ENCODE measurements at regions not wholly inside any gene's neighbourhood (a gene's known extent, or its start where the extent isn't known, plus 50 kb on each side); places are given as distances from the start of the nearest gene placed in this dataset.
"Not testable (repeated sequence)": the region's sequence is repeated elsewhere in the genome, so short reads cannot be mapped to it uniquely, and the experiment has no call there.

DNA sequence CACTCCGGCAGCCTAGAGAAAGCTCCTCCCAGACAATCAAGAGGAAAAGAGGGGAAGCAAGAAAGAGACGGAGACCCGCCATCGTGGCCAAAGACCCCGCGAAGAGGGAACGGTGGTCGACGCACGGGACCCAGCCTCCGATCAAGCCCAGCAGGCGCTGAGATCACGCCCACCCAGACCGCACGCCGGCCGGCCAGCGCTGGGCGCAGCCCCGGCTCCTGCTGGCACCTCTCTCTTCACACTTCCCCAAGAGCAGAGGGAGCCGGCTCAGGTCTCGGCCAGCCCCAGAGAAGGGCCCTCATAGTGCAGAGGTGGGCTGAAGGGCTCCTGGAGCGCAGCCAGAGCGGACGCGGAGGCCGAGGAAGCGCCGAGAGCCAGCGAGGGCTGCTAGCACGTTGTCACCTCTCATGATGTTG lies 918.4 kb upstream of the ADAMTS5 start:
- H3K4me2 ChIP-seq = no peak overlapping the region
- no peak overlapping the region for H3K27ac ChIP-seq
- WGBS (ENCODE audit: low lambda C conversion rate, missing lambda C conversion rate) = 96% methylated on average over 27 of the region's 31 CpGs
- TF ChIP-seq EZH2phosphoT487 (IDR thresholded peaks at IDR 0.05; ENCODE audit: low read depth, severe bottlenecking, unreplicated experiment) = no peak
- TF ChIP-seq, protein P1, sequence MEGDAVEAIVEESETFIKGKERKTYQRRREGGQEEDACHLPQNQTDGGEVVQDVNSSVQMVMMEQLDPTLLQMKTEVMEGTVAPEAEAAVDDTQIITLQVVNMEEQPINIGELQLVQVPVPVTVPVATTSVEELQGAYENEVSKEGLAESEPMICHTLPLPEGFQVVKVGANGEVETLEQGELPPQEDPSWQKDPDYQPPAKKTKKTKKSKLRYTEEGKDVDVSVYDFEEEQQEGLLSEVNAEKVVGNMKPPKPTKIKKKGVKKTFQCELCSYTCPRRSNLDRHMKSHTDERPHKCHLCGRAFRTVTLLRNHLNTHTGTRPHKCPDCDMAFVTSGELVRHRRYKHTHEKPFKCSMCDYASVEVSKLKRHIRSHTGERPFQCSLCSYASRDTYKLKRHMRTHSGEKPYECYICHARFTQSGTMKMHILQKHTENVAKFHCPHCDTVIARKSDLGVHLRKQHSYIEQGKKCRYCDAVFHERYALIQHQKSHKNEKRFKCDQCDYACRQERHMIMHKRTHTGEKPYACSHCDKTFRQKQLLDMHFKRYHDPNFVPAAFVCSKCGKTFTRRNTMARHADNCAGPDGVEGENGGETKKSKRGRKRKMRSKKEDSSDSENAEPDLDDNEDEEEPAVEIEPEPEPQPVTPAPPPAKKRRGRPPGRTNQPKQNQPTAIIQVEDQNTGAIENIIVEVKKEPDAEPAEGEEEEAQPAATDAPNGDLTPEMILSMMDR (IDR thresholded peaks at IDR 0.05; ENCODE audit: poor library complexity) = no peak
- H3K9me2 ChIP-seq (replicated peaks; ENCODE audit: insufficient read depth) = no peaks in the 10 kb centered on the region
- no peaks in the 10 kb centered on the region for H3K9me3 ChIP-seq (ENCODE audit: low read depth)
- no peaks in the 10 kb centered on the region for H4K20me1 ChIP-seq (ENCODE audit: insufficient read depth, poor library complexity, severe bottlenecking)
- no peak overlapping the region for H3K4me3 ChIP-seq
- H3K36me3 ChIP-seq (replicated peaks; ENCODE audit: insufficient read depth, low read depth) = no peaks in the 10 kb centered on the region
- DNase-seq (ENCODE audit: low spot score) = no peak
- no peak overlapping the region for H2AFZ ChIP-seq
- no peaks in the 10 kb centered on the region for H3K27me3 ChIP-seq
- no peaks in the 10 kb centered on the region for H3K4me1 ChIP-seq (ENCODE audit: insufficient read depth)
- H3K79me2 ChIP-seq = no peaks in the 10 kb centered on the region

DNA sequence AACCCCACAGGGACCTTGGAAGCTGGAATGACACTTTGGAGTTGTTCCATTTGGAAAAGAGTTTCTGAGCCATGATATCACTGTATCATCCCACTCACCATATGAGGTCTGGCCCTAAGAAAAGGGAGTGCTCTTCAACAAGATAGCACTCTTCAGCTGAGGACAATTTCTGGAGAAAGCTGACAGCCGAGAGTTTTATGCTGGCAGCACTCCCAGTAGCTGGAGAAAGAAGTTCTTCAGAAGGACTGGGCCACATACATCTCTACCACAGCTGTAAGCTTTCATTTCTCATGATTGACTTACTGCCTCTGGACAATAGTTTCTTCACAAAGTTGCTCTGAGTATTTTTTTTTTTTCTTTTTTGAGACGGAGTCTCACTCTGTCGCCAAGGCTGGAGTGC lies 914.4 kb upstream of the ADAMTS5 start:
- not testable (repeated sequence) for H3K9me3 ChIP-seq (ENCODE audit: low read depth); H3K79me2 ChIP-seq; H3K27me3 ChIP-seq; DNase-seq (ENCODE audit: low spot score); H3K9me2 ChIP-seq (replicated peaks; ENCODE audit: insufficient read depth); H2AFZ ChIP-seq; H3K4me3 ChIP-seq; H3K27ac ChIP-seq; H4K20me1 ChIP-seq (ENCODE audit: insufficient read depth, poor library complexity, severe bottlenecking); H3K4me2 ChIP-seq; H3K36me3 ChIP-seq (replicated peaks; ENCODE audit: insufficient read depth, low read depth); H3K4me1 ChIP-seq (ENCODE audit: insufficient read depth)
- 90% methylated on average over 3 of the region's 3 CpGs for WGBS (ENCODE audit: low lambda C conversion rate, missing lambda C conversion rate)

DNA sequence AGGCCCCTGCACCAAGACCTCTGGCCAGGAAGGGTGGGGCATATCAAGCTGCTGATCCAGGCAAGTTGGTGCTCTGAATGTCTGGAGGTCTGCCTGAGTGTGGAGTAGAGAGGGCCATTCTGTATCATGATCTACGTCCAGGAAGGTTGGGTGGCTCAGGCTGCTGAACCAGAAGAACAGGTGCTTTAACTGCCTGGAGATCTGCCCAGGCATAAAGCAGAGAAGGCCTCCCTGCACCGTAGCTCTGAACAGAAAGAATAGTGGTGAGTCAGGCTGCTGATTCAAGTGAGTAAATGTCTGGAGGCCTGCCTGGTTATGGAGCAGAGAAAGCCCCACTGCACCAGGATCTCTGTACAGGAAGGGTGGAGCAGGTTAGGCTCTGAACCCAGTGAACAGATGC lies 905.5 kb upstream of the ADAMTS5 start:
- H3K4me1 ChIP-seq (ENCODE audit: insufficient read depth); H3K27ac ChIP-seq; H3K9me3 ChIP-seq (ENCODE audit: low read depth); H3K79me2 ChIP-seq; H3K4me3 ChIP-seq; H3K4me2 ChIP-seq; H4K20me1 ChIP-seq (ENCODE audit: insufficient read depth, poor library complexity, severe bottlenecking); H3K36me3 ChIP-seq (replicated peaks; ENCODE audit: insufficient read depth, low read depth); H3K9me2 ChIP-seq (replicated peaks; ENCODE audit: insufficient read depth); DNase-seq (ENCODE audit: low spot score); H2AFZ ChIP-seq; H3K27me3 ChIP-seq: not testable (repeated sequence)
- WGBS (ENCODE audit: low lambda C conversion rate, missing lambda C conversion rate) = 73% methylated on average over 2 of the region's 2 CpGs

DNA sequence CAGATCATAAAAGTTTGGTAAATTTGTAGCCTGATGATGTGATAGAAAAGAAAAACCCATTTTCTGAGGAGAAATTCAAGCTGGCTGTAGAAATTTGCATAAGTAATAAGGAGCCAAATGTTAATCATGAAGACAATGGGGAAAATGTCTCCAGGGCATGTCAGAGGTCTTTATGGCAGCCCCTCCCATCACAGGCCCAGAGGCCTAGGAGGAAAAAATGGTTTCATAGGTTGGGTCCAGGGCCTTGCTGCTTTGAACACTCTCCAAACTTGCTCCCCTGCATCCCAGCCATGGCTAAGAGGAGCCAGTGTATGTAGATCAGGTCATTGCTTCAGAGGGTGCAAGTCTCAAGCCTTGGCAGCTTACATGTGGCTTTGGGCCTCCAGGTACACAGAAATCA lies 903.9 kb upstream of the ADAMTS5 start:
- not testable (repeated sequence) for H3K27ac ChIP-seq; DNase-seq (ENCODE audit: low spot score); H3K9me3 ChIP-seq (ENCODE audit: low read depth); H3K4me3 ChIP-seq; H3K4me1 ChIP-seq (ENCODE audit: insufficient read depth); H2AFZ ChIP-seq; H3K9me2 ChIP-seq (replicated peaks; ENCODE audit: insufficient read depth); H3K36me3 ChIP-seq (replicated peaks; ENCODE audit: insufficient read depth, low read depth); H3K4me2 ChIP-seq; H4K20me1 ChIP-seq (ENCODE audit: insufficient read depth, poor library complexity, severe bottlenecking); H3K27me3 ChIP-seq; H3K79me2 ChIP-seq

DNA sequence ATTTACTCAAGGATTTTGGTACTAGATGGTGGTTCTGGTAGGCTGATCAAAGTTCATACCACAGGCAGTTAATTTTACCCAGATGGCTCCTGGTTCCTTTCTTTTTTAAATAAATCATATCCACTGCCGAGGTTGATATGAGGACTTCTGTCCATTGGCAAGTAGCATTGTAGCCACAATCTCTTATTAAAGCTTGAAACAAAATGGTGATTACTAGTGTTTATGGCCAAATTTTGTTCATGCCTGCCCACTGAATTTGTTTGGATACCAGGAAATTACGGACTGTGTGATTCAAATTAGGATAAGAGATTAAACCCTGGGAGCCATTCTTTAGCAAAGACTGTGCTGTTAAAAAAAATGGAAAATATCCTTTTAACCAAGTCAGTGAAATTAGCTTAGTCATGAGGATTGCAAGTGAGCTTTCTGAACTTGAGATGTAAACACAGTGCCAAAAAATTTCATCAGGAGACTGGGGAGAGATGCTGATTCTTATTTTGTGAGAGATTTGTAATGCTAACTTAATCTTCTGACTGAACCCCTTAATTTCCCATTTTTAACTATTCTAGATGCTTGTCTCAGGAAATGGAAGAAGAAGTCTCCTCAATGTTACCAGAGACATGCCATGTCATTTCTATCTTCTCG lies 893.5 kb upstream of the ADAMTS5 start:
- H2AFZ ChIP-seq; H3K79me2 ChIP-seq; H3K9me2 ChIP-seq (replicated peaks; ENCODE audit: insufficient read depth); H3K4me3 ChIP-seq; H3K27ac ChIP-seq; H3K36me3 ChIP-seq (replicated peaks; ENCODE audit: insufficient read depth, low read depth); H3K4me2 ChIP-seq; H3K27me3 ChIP-seq; H3K4me1 ChIP-seq (ENCODE audit: insufficient read depth); DNase-seq (ENCODE audit: low spot score); H3K9me3 ChIP-seq (ENCODE audit: low read depth); H4K20me1 ChIP-seq (ENCODE audit: insufficient read depth, poor library complexity, severe bottlenecking): not testable (repeated sequence)
- WGBS (ENCODE audit: low lambda C conversion rate, missing lambda C conversion rate) = 80% methylated on average over 3 of the region's 3 CpGs

DNA sequence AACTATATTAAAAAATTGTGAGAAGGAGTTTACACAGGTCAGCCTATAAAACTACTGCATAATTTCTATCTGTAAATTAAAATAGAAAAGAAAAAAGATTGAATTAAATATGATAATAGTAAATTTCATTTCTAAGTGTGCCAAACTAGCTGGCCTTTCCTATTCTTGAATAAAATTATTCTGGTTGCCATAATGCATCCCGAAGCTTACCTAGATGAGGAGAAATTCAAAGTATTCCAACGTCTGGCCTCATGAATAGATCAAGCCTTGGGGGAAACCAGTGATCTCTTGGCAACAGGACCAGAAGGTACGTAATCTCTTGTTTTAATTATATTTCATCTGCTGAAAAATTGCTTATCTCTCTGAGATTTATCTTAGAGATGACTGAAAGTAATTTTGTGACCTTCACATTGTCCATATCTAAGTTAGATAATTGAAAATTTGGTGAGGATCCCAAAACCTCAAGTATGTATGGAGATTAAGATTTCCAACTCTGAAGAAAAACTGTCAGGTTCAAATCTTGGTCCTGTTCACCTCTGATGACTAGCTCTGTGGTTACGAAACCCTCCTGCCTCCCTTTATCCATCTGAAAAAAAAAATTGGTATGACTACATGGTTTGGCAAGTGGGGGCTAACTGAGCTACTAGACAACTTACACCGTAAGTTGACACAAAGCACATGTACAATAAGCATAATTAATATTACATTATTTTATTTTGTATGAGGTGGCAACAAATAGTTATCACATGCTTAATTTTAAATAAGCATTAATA lies 891.4 kb upstream of the ADAMTS5 start:
- H3K9me2 ChIP-seq (replicated peaks; ENCODE audit: insufficient read depth); H3K79me2 ChIP-seq; H2AFZ ChIP-seq; H3K4me1 ChIP-seq (ENCODE audit: insufficient read depth); H3K4me3 ChIP-seq; H3K4me2 ChIP-seq; H4K20me1 ChIP-seq (ENCODE audit: insufficient read depth, poor library complexity, severe bottlenecking); DNase-seq (ENCODE audit: low spot score); H3K27me3 ChIP-seq; H3K9me3 ChIP-seq (ENCODE audit: low read depth); H3K36me3 ChIP-seq (replicated peaks; ENCODE audit: insufficient read depth, low read depth); H3K27ac ChIP-seq: not testable (repeated sequence)
- WGBS (ENCODE audit: low lambda C conversion rate, missing lambda C conversion rate) = 85% methylated on average over 5 of the region's 5 CpGs

DNA sequence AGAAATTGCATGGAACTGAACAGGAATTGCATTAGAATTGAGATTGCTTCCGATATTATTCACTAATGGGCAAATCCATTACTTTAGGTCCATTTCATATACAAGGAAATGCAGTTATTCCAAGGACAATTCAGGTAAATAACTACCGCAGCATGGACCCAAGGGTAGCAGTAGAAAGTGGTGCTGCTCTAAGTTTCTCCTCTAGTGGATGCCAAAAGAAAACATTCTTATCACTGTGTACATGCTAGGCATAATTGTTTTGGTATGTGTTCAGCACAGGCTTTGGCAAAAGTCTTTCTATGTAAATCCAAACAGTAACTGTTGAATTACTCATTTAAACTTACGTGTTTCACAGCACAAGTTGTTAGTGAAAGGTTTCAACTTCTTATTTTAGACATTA lies 890.1 kb upstream of the ADAMTS5 start:
- not testable (repeated sequence) for H4K20me1 ChIP-seq (ENCODE audit: insufficient read depth, poor library complexity, severe bottlenecking); H3K9me2 ChIP-seq (replicated peaks; ENCODE audit: insufficient read depth); H3K36me3 ChIP-seq (replicated peaks; ENCODE audit: insufficient read depth, low read depth); H3K9me3 ChIP-seq (ENCODE audit: low read depth); H2AFZ ChIP-seq; H3K4me1 ChIP-seq (ENCODE audit: insufficient read depth); H3K27me3 ChIP-seq; DNase-seq (ENCODE audit: low spot score); H3K4me3 ChIP-seq; H3K4me2 ChIP-seq; H3K79me2 ChIP-seq; H3K27ac ChIP-seq
- WGBS (ENCODE audit: low lambda C conversion rate, missing lambda C conversion rate) = 62% methylated on average over 3 of the region's 3 CpGs
